ENCODE measurements at regions not wholly inside any gene's neighbourhood (a gene's known extent, or its start where the extent isn't known, plus 50 kb on each side); places are given as distances from the start of the nearest gene placed in this dataset.

DNA sequence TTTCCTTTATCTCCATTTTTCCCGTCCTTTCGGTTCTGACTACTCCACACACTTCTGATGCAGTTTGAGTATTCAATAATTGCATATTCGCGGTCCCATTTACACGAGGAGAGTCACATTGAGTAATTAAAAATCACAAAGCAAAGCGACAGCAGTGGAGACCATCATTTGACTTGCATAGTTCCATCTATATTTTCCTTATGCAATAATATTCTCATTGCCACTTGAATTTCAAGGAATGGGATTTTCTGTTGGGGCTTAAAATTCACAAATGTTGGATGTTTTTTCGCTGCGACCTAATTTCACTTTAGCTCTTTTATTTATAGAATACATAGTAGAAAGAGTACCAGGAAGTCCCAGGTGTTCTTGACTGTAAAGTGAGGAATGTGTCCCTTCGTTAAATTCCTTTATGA, 186.8 kb downstream of the ZEB2 start:
- TF ChIP-seq CTCF (IDR thresholded peaks at IDR 0.05; ENCODE audit: unreplicated experiment) = no peak
- peak overlapping the region; percentile 55 for H3K27ac Mint-ChIP-seq (ENCODE audit: unreplicated experiment)
- H3K4me1 Mint-ChIP-seq (ENCODE audit: unreplicated experiment) = peaks cover 16% of the 10 kb centered on the region
- no peak for DNase-seq (ENCODE audit: low spot score)
- no peaks in the 10 kb centered on the region for H3K9me3 Mint-ChIP-seq (ENCODE audit: unreplicated experiment)
- H3K27me3 Mint-ChIP-seq (ENCODE audit: unreplicated experiment) = peaks cover 6% of the 10 kb centered on the region
- H3K36me3 Mint-ChIP-seq (ENCODE audit: low read depth, unreplicated experiment) = peaks cover 4% of the 10 kb centered on the region
- peak overlapping the region; percentile 88 for H3K4me3 Mint-ChIP-seq (ENCODE audit: unreplicated experiment)

- peaks cover 6% of the 10 kb centered on the region for H3K27me3 Mint-ChIP-seq (ENCODE audit: unreplicated experiment)
- no peaks in the 10 kb centered on the region for H3K9me3 Mint-ChIP-seq (ENCODE audit: unreplicated experiment)
- peak overlapping the region; percentile 55 for H3K27ac Mint-ChIP-seq (ENCODE audit: unreplicated experiment)
- no peak for TF ChIP-seq CTCF (IDR thresholded peaks at IDR 0.05; ENCODE audit: unreplicated experiment)
- peaks cover 4% of the 10 kb centered on the region for H3K36me3 Mint-ChIP-seq (ENCODE audit: low read depth, unreplicated experiment)
- peaks cover 16% of the 10 kb centered on the region for H3K4me1 Mint-ChIP-seq (ENCODE audit: unreplicated experiment)
- DNase-seq (ENCODE audit: low spot score) = peak; percentile 86
- peak overlapping the region; percentile 88 for H3K4me3 Mint-ChIP-seq (ENCODE audit: unreplicated experiment)
Measured at GRCh38 chr2:144332356-144333142, 187.4 kb downstream of the ZEB2 start.

GRCh38 chr2:144331674-144332355, 188.1 kb downstream of the ZEB2 start:
- peak overlapping the region; percentile 79 for H3K27ac Mint-ChIP-seq (ENCODE audit: unreplicated experiment)
- H3K4me3 Mint-ChIP-seq (ENCODE audit: unreplicated experiment) = peak overlapping the region; percentile 95
- peaks cover 4% of the 10 kb centered on the region for H3K36me3 Mint-ChIP-seq (ENCODE audit: low read depth, unreplicated experiment)
- DNase-seq (ENCODE audit: low spot score) = peak; percentile 66
- no peaks in the 10 kb centered on the region for H3K9me3 Mint-ChIP-seq (ENCODE audit: unreplicated experiment)
- peaks cover 6% of the 10 kb centered on the region for H3K27me3 Mint-ChIP-seq (ENCODE audit: unreplicated experiment)
- TF ChIP-seq CTCF (IDR thresholded peaks at IDR 0.05; ENCODE audit: unreplicated experiment) = no peak
- peaks cover 16% of the 10 kb centered on the region for H3K4me1 Mint-ChIP-seq (ENCODE audit: unreplicated experiment)

- Mint-ChIP-seq H3K27ac (ENCODE audit: unreplicated experiment) (peak overlapping the region; percentile 79), H3K4me1 (ENCODE audit: unreplicated experiment) (peaks cover 16% of the 10 kb centered on the region), H3K9me3 (ENCODE audit: unreplicated experiment) (no peaks in the 10 kb centered on the region), H3K4me3 (ENCODE audit: unreplicated experiment) (peak overlapping the region; percentile 95), H3K27me3 (ENCODE audit: unreplicated experiment) (peaks cover 4% of the 10 kb centered on the region), H3K36me3 (ENCODE audit: low read depth, unreplicated experiment) (peaks cover 4% of the 10 kb centered on the region)
- no peak for DNase-seq (ENCODE audit: low spot score)
- no peak for TF ChIP-seq CTCF (IDR thresholded peaks at IDR 0.05; ENCODE audit: unreplicated experiment)
Measured at GRCh38 chr2:144330951-144331673, 188.8 kb downstream of the ZEB2 start.
